Tibial nerve (tissue), 3 donors: ENCODE measurements at regions not wholly inside any gene's neighbourhood (a gene's known extent, or its start where the extent isn't known, plus 50 kb on each side); places are given as distances from the start of the nearest gene placed in this dataset.
"Not testable (repeated sequence)": the region's sequence is repeated elsewhere in the genome, so short reads cannot be mapped to it uniquely, and the experiment has no call there.

Source experiments
- POLR2A ChIP-seq, 2 donors: fragments of 450-650 bp; IDR thresholded peaks; one replicate each; pipeline ENCODE4 v1.6.1; 2017; ENCODE audit warnings: antibody characterized with exemption in 2 of 2, mild to moderate bottlenecking in 2 of 2, moderate library complexity in 2 of 2
- TF ChIP-seq, protein P1 (sequence below), 5 experiments: fragments of 200-600 bp in 3 of 5; fragments of 450-650 bp in 2 of 5; sonication (generic) in 3 of 5; IDR thresholded peaks; one replicate each; pipeline ENCODE4 v1.5.1; 2016 to 2019; ENCODE audit warnings: antibody characterized with exemption in 5 of 5, mild to moderate bottlenecking in 3 of 5, moderate library complexity in 2 of 5

DNA sequence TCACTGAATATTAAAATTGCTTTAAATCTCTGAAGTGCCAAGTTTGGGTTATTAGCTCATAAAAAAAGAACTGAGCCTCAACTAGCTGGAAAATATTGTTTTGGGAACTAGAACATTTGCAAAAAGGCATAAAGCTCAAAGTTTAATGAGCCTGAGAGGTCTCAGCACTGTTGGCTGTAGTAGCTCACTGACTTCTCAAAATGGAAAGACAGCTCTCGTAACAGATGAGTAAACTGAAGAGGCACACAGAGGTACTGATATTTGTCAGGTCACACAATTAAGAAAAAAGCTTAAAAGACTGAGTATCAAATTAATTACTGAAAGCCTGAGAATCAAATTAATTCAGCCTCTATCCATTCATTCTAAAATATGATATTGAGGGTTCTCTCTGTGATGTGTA lies 100.6 kb downstream of the DDX11 start:
- TF ChIP-seq, protein P1, sequence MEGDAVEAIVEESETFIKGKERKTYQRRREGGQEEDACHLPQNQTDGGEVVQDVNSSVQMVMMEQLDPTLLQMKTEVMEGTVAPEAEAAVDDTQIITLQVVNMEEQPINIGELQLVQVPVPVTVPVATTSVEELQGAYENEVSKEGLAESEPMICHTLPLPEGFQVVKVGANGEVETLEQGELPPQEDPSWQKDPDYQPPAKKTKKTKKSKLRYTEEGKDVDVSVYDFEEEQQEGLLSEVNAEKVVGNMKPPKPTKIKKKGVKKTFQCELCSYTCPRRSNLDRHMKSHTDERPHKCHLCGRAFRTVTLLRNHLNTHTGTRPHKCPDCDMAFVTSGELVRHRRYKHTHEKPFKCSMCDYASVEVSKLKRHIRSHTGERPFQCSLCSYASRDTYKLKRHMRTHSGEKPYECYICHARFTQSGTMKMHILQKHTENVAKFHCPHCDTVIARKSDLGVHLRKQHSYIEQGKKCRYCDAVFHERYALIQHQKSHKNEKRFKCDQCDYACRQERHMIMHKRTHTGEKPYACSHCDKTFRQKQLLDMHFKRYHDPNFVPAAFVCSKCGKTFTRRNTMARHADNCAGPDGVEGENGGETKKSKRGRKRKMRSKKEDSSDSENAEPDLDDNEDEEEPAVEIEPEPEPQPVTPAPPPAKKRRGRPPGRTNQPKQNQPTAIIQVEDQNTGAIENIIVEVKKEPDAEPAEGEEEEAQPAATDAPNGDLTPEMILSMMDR (IDR thresholded peaks at IDR 0.05): not testable (repeated sequence)
- TF ChIP-seq POLR2A (IDR thresholded peaks at IDR 0.05): not testable (repeated sequence)
